Skeletal muscle satellite cell (primary cell): ENCODE measurements at regions not wholly inside any gene's neighbourhood (a gene's known extent, or its start where the extent isn't known, plus 50 kb on each side); places are given as distances from the start of the nearest gene placed in this dataset.

ENCODE experiments used
- H3K27me3 ChIP-seq: 2 replicates; pipeline ENCODE4 v1.7.0; 2013; ENCODE audit warnings: low read length; ENCODE audit not compliant: control insufficient read depth, insufficient read depth
- H3K36me3 ChIP-seq: 2 replicates; pipeline ENCODE4 v1.7.0; 2013; ENCODE audit warnings: mild to moderate bottlenecking, control low read depth, low read length; ENCODE audit not compliant: insufficient read depth
- H3K4me1 ChIP-seq: 2 replicates; pipeline ENCODE4 v1.7.0; 2013; ENCODE audit warnings: low read length; ENCODE audit not compliant: control insufficient read depth, insufficient read depth
- H3K4me2 ChIP-seq: 2 replicates; pipeline ENCODE4 v1.7.0; 2013; ENCODE audit warnings: mild to moderate bottlenecking, low read length
- H3K4me3 ChIP-seq: 2 replicates; pipeline ENCODE4 v1.7.0; 2013; ENCODE audit warnings: low read length
- H3K9ac ChIP-seq: 2 replicates; pipeline ENCODE4 v1.7.0; 2013; ENCODE audit warnings: mild to moderate bottlenecking, low read depth, low read length, moderate library complexity
- H3K9me3 ChIP-seq: replicated peaks from 2 replicates; pipeline ENCODE4 v1.7.0; 2013; ENCODE audit warnings: mild to moderate bottlenecking, control low read depth, low read length

GRCh38 chr4:122305853-122306252, 73.0 kb upstream of the ADAD1 start:
- no peaks in the 10 kb centered on the region for H3K4me1 ChIP-seq
- H3K27me3 ChIP-seq = no peaks in the 10 kb centered on the region
- no peak overlapping the region for H3K4me3 ChIP-seq
- no peak overlapping the region for H3K9ac ChIP-seq
- no peaks in the 10 kb centered on the region for H3K9me3 ChIP-seq
- H3K36me3 ChIP-seq = peaks cover 38% of the 10 kb centered on the region
- H3K4me2 ChIP-seq = no peak overlapping the region

- H3K4me2 ChIP-seq = no peak overlapping the region
- H3K4me3 ChIP-seq = no peak overlapping the region
- H3K9ac ChIP-seq = no peak overlapping the region
- no peaks in the 10 kb centered on the region for H3K27me3 ChIP-seq
- no peaks in the 10 kb centered on the region for H3K9me3 ChIP-seq
- H3K36me3 ChIP-seq = peaks cover 27% of the 10 kb centered on the region
- no peaks in the 10 kb centered on the region for H3K4me1 ChIP-seq
These were observed 68.7 kb upstream of the ADAD1 start for GRCh38 chr4:122309988-122310626.

GRCh38 chr4:122313006-122313646, 65.7 kb upstream of the ADAD1 start:
- Histone ChIP-seq H3K9me3 (no peaks in the 10 kb centered on the region), H3K4me3 (no peak overlapping the region), H3K36me3 (peaks cover 26% of the 10 kb centered on the region)

GRCh38 chr4:122326908-122327307, 51.9 kb upstream of the ADAD1 start:
- no peak overlapping the region for H3K4me3 ChIP-seq
- peaks cover 16% of the 10 kb centered on the region for H3K36me3 ChIP-seq
- no peaks in the 10 kb centered on the region for H3K4me1 ChIP-seq
- no peaks in the 10 kb centered on the region for H3K27me3 ChIP-seq
- no peak overlapping the region for H3K4me2 ChIP-seq
- H3K9me3 ChIP-seq = no peaks in the 10 kb centered on the region
- H3K9ac ChIP-seq = no peak overlapping the region

More at GRCh38 chr4:122313006-122313646, 65.7 kb upstream of the ADAD1 start:
- Histone ChIP-seq H3K9ac (no peak overlapping the region), H3K4me1 (no peaks in the 10 kb centered on the region), H3K4me2 (no peak overlapping the region), H3K27me3 (no peaks in the 10 kb centered on the region)

- no peaks in the 10 kb centered on the region for H3K4me1 ChIP-seq
- no peaks in the 10 kb centered on the region for H3K27me3 ChIP-seq
- no peak overlapping the region for H3K9ac ChIP-seq
- H3K36me3 ChIP-seq = peaks cover 17% of the 10 kb centered on the region
- H3K4me2 ChIP-seq = no peak overlapping the region
- H3K9me3 ChIP-seq = no peaks in the 10 kb centered on the region
- no peak overlapping the region for H3K4me3 ChIP-seq
These were observed 49.9 kb upstream of the ADAD1 start for GRCh38 chr4:122328893-122329292.
